Panc1 (cell line): ENCODE measurements at regions not wholly inside any gene's neighbourhood (a gene's known extent, or its start where the extent isn't known, plus 50 kb on each side); places are given as distances from the start of the nearest gene placed in this dataset.
"Not testable (repeated sequence)": the region's sequence is repeated elsewhere in the genome, so short reads cannot be mapped to it uniquely, and the experiment has no call there.

Experiments
- ATAC-seq: fragments of 200-7000 bp; cut with Tn5 transposase; 2 replicates; pipeline ENCODE4 v1.9.1; 2020; ENCODE audit warnings: mild to moderate bottlenecking, moderate library complexity
- BruUV-seq: library from RNA; stranded (reverse); fragments of 400-500 nt; replicated peaks from 2 replicates; lab custom pipeline; 2021; lab: Mats Ljungman, UMichigan
- CTCF ChIA-PET: fragments of 300-600 bp; sonication (Branson Sonifier 250); formaldehyde crosslinking; loops from one replicate; lab custom pipeline; 2022; ENCODE audit warnings: antibody characterized with exemption; lab: Charles Lee
- POLR2A ChIA-PET: fragments of 300-600 bp; sonication (Branson Sonifier 250); formaldehyde crosslinking; loops from one replicate; lab custom pipeline; 2022; ENCODE audit warnings: antibody characterized with exemption; lab: Charles Lee
- DNase-seq: peaks from one replicate; pipeline ENCODE4 v3.0.0-alpha.2; 2010; ENCODE audit warnings: low read depth, low spot score
- H3K27ac ChIP-seq: 2 replicates; pipeline ENCODE4 v1.5.1; 2011; ENCODE audit warnings: mild to moderate bottlenecking, low read length, inconsistent platforms
- H3K27me3 ChIP-seq: fragments of 200-500 bp; sonication (Bioruptor generic); 2 replicates; pipeline ENCODE4 v1.6.0; 2014; ENCODE audit warnings: low read length, inconsistent platforms; ENCODE audit not compliant: control insufficient read depth, insufficient read depth
- H3K36me3 ChIP-seq: fragments of 200-500 bp; sonication (Bioruptor generic); 2 replicates; pipeline ENCODE4 v1.5.1; 2014; ENCODE audit warnings: inconsistent platforms, mild to moderate bottlenecking, low read length, moderate library complexity; ENCODE audit not compliant: control insufficient read depth, insufficient read depth
- H3K4me1 ChIP-seq: 2 replicates; pipeline ENCODE4 v1.5.1; 2011; ENCODE audit warnings: inconsistent platforms, mild to moderate bottlenecking, low read length, moderate library complexity; ENCODE audit not compliant: control insufficient read depth, insufficient read depth
- H3K4me3 ChIP-seq, 2 experiments: 2 replicates each; pipeline ENCODE4 v1.5.1; 2011 to 2012; ENCODE audit warnings: low read depth in 2 of 2, low read length in 2 of 2, mild to moderate bottlenecking in 2 of 2, inconsistent platforms in 1 of 2, moderate library complexity in 1 of 2
- H3K9me3 ChIP-seq: fragments of 200-500 bp; sonication (Bioruptor generic); 2 replicates; pipeline ENCODE4 v1.5.1; 2014; ENCODE audit warnings: low read depth, mild to moderate bottlenecking, inconsistent platforms, low read length, moderate library complexity; ENCODE audit not compliant: control insufficient read depth, insufficient read depth
- CTCF ChIP-seq: fragments of 450-650 bp; IDR thresholded peaks from 2 replicates; pipeline ENCODE4 v1.5.1; 2017; ENCODE audit warnings: mild to moderate bottlenecking
- POLR2AphosphoS5 ChIP-seq: IDR thresholded peaks from 2 replicates; pipeline ENCODE4 v1.6.1; 2012; ENCODE audit warnings: mild to moderate bottlenecking, low read depth, low read length, moderate library complexity
- TCF7L2 ChIP-seq: IDR thresholded peaks from 2 replicates; pipeline ENCODE4 v1.6.1; 2011; ENCODE audit warnings: mild to moderate bottlenecking, low read depth, low read length, inconsistent platforms
- in situ Hi-C: cut with HindIII; loops from 2 replicates; pipeline ENCODE4 v1.10.0; 2016; ENCODE audit warnings: low sequenced_read_pairs, low pct_unique_long_range_greater_than_20kb
- intact Hi-C: fragments of 100-400 bp; cut with micrococcal nuclease; formaldehyde crosslinking; loops from one replicate; pipeline ENCODE4 v1.10.0; 2022; ENCODE audit not compliant: unreplicated experiment

- Histone ChIP-seq H3K36me3 (no peaks in the 10 kb centered on the region), H3K4me1 (no peaks in the 10 kb centered on the region), H3K4me3 (no peak overlapping the region), H3K27ac (no peak overlapping the region), H3K27me3 (no peaks in the 10 kb centered on the region; the same call in 1 of the 2 replicates), H3K9me3 (no peaks in the 10 kb centered on the region)
- TF ChIP-seq TCF7L2 = no peak
- TF ChIP-seq POLR2AphosphoS5 = no peak
- TF ChIP-seq CTCF = no peak
- ATAC-seq (no peak), DNase-seq (no peak)
- in situ Hi-C loops (no loop called here), intact Hi-C loops (no loop called here)
- CTCF ChIA-PET = no interaction called here
- no TSS peak for BruUV-seq
- POLR2A ChIA-PET = no interaction called here
Observed at GRCh38 chr12:131204416-131205274, 250.9 kb downstream of the ADGRD1 start.

DNA sequence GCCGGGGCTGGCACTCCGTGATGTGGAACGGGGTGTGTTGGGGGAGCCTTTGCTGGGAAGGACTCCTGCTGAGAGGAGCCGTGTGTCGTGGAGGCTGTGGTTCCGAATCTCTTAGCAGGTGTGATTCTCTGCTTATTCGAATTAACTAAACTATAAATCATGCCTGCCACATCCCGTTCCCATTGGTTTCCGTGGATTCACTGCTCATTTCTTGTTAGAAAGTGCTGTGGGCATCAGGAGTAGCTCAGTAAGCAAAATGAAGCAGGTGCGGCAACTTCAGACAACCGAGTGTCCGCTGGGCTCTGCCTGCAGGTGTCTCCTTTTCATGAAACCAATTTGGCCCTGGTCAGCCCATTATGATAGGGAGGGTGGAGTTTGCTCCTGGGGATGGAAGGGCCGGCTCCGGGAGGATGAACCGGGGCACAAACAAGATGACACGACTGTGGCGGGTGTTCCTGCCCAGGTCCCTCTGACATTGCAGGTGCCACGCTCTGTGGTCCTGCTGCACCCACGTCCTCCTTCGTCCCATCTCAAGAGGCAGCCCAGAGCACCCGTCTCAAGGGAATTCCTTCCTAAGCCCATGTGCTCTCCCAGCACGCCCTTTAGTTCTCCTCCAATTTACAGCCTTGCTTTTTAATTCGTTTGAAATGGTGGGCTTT is 251.7 kb downstream of the ADGRD1 start:
- BruUV-seq, H3K27me3 ChIP-seq, H3K27ac ChIP-seq, intact Hi-C loops, H3K9me3 ChIP-seq, H3K4me1 ChIP-seq, H3K36me3 ChIP-seq, POLR2A ChIA-PET, H3K4me3 ChIP-seq, DNase-seq, in situ Hi-C loops, ATAC-seq: not testable (repeated sequence)
- CTCF ChIA-PET = interaction anchor here (0.6 kb wide), 1 partner anchor 249 kb away, joined by 4 read pairs; no protein-coding TSS in a partner anchor

DNA sequence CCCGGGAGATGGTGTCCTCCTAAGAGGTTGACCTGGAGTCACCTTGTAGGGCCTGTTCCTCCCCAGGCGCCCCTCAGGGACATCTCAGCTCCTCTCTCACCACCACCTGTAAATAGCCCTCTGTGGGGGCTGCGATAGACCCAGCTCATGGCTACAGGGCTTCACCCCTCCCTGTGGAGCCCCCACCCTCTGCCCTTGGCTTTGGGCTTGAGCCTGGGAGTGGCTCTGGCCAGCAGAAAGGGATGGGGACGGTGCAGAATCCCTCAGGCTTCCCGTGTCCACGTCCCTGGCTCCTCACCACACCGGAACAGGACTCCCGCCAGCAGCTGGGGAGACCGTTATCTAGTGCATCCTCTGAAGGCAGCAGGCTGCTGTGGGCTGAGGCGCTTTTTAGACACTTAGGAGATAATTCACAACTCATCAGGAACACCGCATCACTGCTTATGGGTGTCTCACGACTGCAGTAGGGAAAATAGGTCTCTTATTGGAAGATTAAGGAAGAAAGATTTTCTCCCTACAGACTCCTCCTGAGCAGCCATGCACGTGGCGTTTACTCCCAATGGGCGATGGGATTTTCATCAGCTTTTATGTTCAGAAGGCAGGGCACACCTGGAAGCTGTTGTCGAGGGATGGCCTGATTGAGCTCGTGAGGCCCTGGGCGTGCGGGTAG is 253.1 kb downstream of the ADGRD1 start:
- BruUV-seq, DNase-seq, CTCF ChIA-PET, H3K27ac ChIP-seq, H3K4me1 ChIP-seq, intact Hi-C loops, H3K27me3 ChIP-seq, H3K9me3 ChIP-seq, in situ Hi-C loops, H3K36me3 ChIP-seq, H3K4me3 ChIP-seq, ATAC-seq, POLR2A ChIA-PET: not testable (repeated sequence)

DNA sequence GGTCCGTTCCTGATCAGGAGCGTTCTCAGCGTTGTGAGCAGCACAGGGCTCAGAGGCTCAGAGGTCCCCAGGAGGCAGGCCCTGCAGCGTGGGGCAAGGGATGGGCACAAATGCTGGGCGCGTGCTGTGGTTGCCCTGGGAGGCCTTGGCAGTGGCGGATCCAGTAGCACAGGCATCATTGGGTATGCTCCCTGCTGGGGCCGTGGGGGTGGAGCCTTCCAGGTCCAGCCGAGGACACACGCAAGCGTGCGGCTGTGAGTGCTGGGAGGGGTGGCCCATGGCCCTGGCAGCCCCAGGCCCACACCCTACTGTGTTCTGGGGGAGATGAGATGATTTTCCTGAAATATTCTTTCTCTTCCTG is 253.6 kb downstream of the ADGRD1 start:
- H3K4me1 ChIP-seq, in situ Hi-C loops, CTCF ChIA-PET, H3K27ac ChIP-seq, POLR2A ChIA-PET, H3K9me3 ChIP-seq, H3K4me3 ChIP-seq, H3K27me3 ChIP-seq, DNase-seq, ATAC-seq, BruUV-seq, H3K36me3 ChIP-seq, intact Hi-C loops: not testable (repeated sequence)

GRCh38 chr12:131207841-131208240 is 254.1 kb downstream of the ADGRD1 start:
- intact Hi-C loops, ATAC-seq, DNase-seq, in situ Hi-C loops, CTCF ChIA-PET, POLR2A ChIA-PET, H3K9me3 ChIP-seq, H3K27ac ChIP-seq, H3K4me1 ChIP-seq, BruUV-seq, H3K36me3 ChIP-seq, H3K4me3 ChIP-seq, H3K27me3 ChIP-seq: not testable (repeated sequence)
